ENCODE measurements at regions not wholly inside any gene's neighbourhood (a gene's known extent, or its start where the extent isn't known, plus 50 kb on each side); places are given as distances from the start of the nearest gene placed in this dataset.
"Not testable (repeated sequence)": the region's sequence is repeated elsewhere in the genome, so short reads cannot be mapped to it uniquely, and the experiment has no call there.

- DNase-seq (ENCODE audit: low spot score), result no peak
Measured at GRCh38 chr10:63675171-63675570, 154.0 kb downstream of the REEP3 start.

- no peak for DNase-seq (ENCODE audit: low spot score)
Measured at GRCh38 chr10:63677001-63677400, 155.8 kb downstream of the REEP3 start.

- not testable (repeated sequence) for DNase-seq (ENCODE audit: low spot score)
Measured at GRCh38 chr10:63680545-63680944, 159.3 kb downstream of the REEP3 start.

- DNase-seq (ENCODE audit: low spot score), result no peak
Measured at GRCh38 chr10:63681993-63682697, 160.9 kb downstream of the REEP3 start.

- not testable (repeated sequence) for DNase-seq (ENCODE audit: low spot score)
Measured at GRCh38 chr10:63682698-63683052, 161.5 kb downstream of the REEP3 start.

- DNase-seq (ENCODE audit: low spot score), result no peak
Measured at GRCh38 chr10:63683223-63683622, 162.0 kb downstream of the REEP3 start.

GRCh38 chr10:63683686-63684085 lies 162.5 kb downstream of the REEP3 start:
- no peak for DNase-seq (ENCODE audit: low spot score)

GRCh38 chr10:63684257-63684936 lies 163.2 kb downstream of the REEP3 start:
- no peak for DNase-seq (ENCODE audit: low spot score)

- no peak for DNase-seq (ENCODE audit: low spot score)
Measured at GRCh38 chr10:63689768-63690167, 168.6 kb downstream of the REEP3 start.

GRCh38 chr10:63692220-63692896 lies 171.2 kb downstream of the REEP3 start:
- DNase-seq (ENCODE audit: low spot score), result no peak

GRCh38 chr10:63693021-63693420 lies 171.8 kb downstream of the REEP3 start:
- not testable (repeated sequence) for DNase-seq (ENCODE audit: low spot score)

GRCh38 chr10:63696205-63696604 lies 175.0 kb downstream of the REEP3 start:
- no peak for DNase-seq (ENCODE audit: low spot score)

- DNase-seq (ENCODE audit: low spot score), result no peak
Measured at GRCh38 chr10:63697956-63698786, 177.0 kb downstream of the REEP3 start.

GRCh38 chr10:63698787-63699150 lies 177.6 kb downstream of the REEP3 start:
- DNase-seq (ENCODE audit: low spot score), result no peak

GRCh38 chr10:63699785-63700613 lies 178.8 kb downstream of the REEP3 start:
- no peak for DNase-seq (ENCODE audit: low spot score)

- no peak for DNase-seq (ENCODE audit: low spot score)
Measured at GRCh38 chr10:63700631-63701156, 179.5 kb downstream of the REEP3 start.

GRCh38 chr10:63702092-63702491 lies 180.9 kb downstream of the REEP3 start:
- DNase-seq (ENCODE audit: low spot score), result no peak

- DNase-seq (ENCODE audit: low spot score), result peak; percentile 6
Measured at GRCh38 chr10:63703113-63703670, 182.0 kb downstream of the REEP3 start.

- DNase-seq (ENCODE audit: low spot score), result no peak
Measured at GRCh38 chr10:63703740-63704345, 182.6 kb downstream of the REEP3 start.

- DNase-seq (ENCODE audit: low spot score), result peak; percentile 47
Measured at GRCh38 chr10:63707254-63707910, 186.2 kb downstream of the REEP3 start.

All from CD4-positive, alpha-beta T cell treated with Interleukin-2 at 100 ng/mL for 4 hours (primary cell).